ENCODE measurements at regions not wholly inside any gene's neighbourhood (a gene's known extent, or its start where the extent isn't known, plus 50 kb on each side); places are given as distances from the start of the nearest gene placed in this dataset.

- DNase-seq = no peak
These were observed 136.5 kb upstream of the GJB5 start for GRCh38 chr1:34618381-34618780.

GRCh38 chr1:34619256-34619655 lies 135.6 kb upstream of the GJB5 start:
- DNase-seq = no peak

- no peak for DNase-seq
These were observed 132.9 kb upstream of the GJB5 start for GRCh38 chr1:34621916-34622315.

- no peak for DNase-seq
These were observed 129.3 kb upstream of the GJB5 start for GRCh38 chr1:34625521-34626015.

GRCh38 chr1:34627465-34628240 lies 127.2 kb upstream of the GJB5 start:
- DNase-seq = no peak

GRCh38 chr1:34631126-34631525 lies 123.7 kb upstream of the GJB5 start:
- no peak for DNase-seq

GRCh38 chr1:34639701-34640100 lies 115.1 kb upstream of the GJB5 start:
- no peak for DNase-seq

GRCh38 chr1:34640654-34641401 lies 114.0 kb upstream of the GJB5 start:
- no peak for DNase-seq

GRCh38 chr1:34642679-34643078 lies 112.2 kb upstream of the GJB5 start:
- DNase-seq = no peak

- DNase-seq = no peak
These were observed 109.6 kb upstream of the GJB5 start for GRCh38 chr1:34645109-34645688.

GRCh38 chr1:34645919-34646318 lies 108.9 kb upstream of the GJB5 start:
- DNase-seq = no peak

GRCh38 chr1:34648501-34648900 lies 106.3 kb upstream of the GJB5 start:
- DNase-seq = no peak

- DNase-seq = no peak
These were observed 104.8 kb upstream of the GJB5 start for GRCh38 chr1:34650090-34650489.

- no peak for DNase-seq
These were observed 104.0 kb upstream of the GJB5 start for GRCh38 chr1:34650800-34651199.

- DNase-seq = no peak
These were observed 101.7 kb upstream of the GJB5 start for GRCh38 chr1:34653110-34653509.

- no peak for DNase-seq
These were observed 99.5 kb upstream of the GJB5 start for GRCh38 chr1:34655206-34655874.

GRCh38 chr1:34655875-34656240 lies 99.0 kb upstream of the GJB5 start:
- DNase-seq = no peak

- no peak for DNase-seq
These were observed 98.5 kb upstream of the GJB5 start for GRCh38 chr1:34656299-34656698.

- no peak for DNase-seq
These were observed 98.1 kb upstream of the GJB5 start for GRCh38 chr1:34656731-34657130.

GRCh38 chr1:34657266-34657665 lies 97.6 kb upstream of the GJB5 start:
- DNase-seq = no peak

- DNase-seq = no peak
These were observed 97.0 kb upstream of the GJB5 start for GRCh38 chr1:34657849-34658248.

- no peak for DNase-seq
These were observed 91.8 kb upstream of the GJB5 start for GRCh38 chr1:34663031-34663430.

- no peak for DNase-seq
These were observed 86.8 kb upstream of the GJB5 start for GRCh38 chr1:34668063-34668462.
